RWPE1 (cell line): ENCODE measurements at regions not wholly inside any gene's neighbourhood (a gene's known extent, or its start where the extent isn't known, plus 50 kb on each side); places are given as distances from the start of the nearest gene placed in this dataset.

ENCODE experiments used
- CTCF ChIA-PET: fragments of 350-600 bp; sonication (Branson Sonifier 250); formaldehyde crosslinking; extraction: SDS; loops from one replicate; lab custom pipeline; 2021; lab: Yijun Ruan, JAX
- POLR2A ChIA-PET: fragments of 400-600 bp; formaldehyde crosslinking; extraction: SDS; loops from one replicate; lab custom pipeline; 2020; ENCODE audit warnings: antibody characterized with exemption; ENCODE audit not compliant: low non-redundant PET; lab: Yijun Ruan, JAX
- DNase-seq: peaks from one replicate; pipeline ENCODE4 v3.0.0; 2012; ENCODE audit warnings: low spot score
- H3K27ac ChIP-seq: fragments of 450-650 bp; 2 replicates; pipeline ENCODE4 v1.5.1; 2017
- TF ChIP-seq, protein P1 (sequence below): fragments of 450-650 bp; conservative IDR thresholded peaks from 2 replicates; pipeline ENCODE4 v1.5.1; 2017; ENCODE audit warnings: low read depth, mild to moderate bottlenecking

DNA sequence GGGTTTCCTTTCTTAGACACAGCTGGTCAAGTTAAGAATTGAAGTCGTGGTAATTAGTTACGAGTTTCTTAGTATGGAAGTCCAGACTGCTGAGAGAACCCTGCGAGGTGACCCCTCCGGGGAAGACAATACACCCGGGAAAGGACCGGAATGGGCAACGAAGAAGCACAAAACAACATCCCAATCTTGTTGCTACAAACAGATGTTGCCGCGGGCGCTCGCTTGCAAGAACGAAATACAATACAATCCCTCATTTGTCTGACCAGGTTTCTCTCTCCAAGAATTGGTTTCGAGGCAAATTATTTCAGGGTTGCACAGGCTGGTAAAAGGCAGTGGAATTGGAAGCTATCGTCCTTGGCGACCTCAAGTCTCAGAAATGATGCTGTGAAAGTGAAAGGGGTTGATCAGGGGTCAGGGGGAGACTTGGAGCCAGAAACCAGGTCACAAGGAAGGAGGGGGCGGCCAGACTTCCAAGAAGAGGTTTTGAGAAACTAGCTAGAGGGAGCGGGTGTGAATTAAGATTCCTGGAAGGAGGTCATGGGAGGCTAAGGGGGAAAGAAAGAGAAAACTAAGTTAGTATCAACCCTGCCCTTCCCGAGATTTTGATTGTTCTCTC, 401.9 kb downstream of the HRH4 start:
- DNase-seq = no peak
- CTCF ChIA-PET = no interaction called here
- POLR2A ChIA-PET = no interaction called here
- TF ChIP-seq, protein P1, sequence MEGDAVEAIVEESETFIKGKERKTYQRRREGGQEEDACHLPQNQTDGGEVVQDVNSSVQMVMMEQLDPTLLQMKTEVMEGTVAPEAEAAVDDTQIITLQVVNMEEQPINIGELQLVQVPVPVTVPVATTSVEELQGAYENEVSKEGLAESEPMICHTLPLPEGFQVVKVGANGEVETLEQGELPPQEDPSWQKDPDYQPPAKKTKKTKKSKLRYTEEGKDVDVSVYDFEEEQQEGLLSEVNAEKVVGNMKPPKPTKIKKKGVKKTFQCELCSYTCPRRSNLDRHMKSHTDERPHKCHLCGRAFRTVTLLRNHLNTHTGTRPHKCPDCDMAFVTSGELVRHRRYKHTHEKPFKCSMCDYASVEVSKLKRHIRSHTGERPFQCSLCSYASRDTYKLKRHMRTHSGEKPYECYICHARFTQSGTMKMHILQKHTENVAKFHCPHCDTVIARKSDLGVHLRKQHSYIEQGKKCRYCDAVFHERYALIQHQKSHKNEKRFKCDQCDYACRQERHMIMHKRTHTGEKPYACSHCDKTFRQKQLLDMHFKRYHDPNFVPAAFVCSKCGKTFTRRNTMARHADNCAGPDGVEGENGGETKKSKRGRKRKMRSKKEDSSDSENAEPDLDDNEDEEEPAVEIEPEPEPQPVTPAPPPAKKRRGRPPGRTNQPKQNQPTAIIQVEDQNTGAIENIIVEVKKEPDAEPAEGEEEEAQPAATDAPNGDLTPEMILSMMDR = no peak
- no peak overlapping the region for H3K27ac ChIP-seq

DNA sequence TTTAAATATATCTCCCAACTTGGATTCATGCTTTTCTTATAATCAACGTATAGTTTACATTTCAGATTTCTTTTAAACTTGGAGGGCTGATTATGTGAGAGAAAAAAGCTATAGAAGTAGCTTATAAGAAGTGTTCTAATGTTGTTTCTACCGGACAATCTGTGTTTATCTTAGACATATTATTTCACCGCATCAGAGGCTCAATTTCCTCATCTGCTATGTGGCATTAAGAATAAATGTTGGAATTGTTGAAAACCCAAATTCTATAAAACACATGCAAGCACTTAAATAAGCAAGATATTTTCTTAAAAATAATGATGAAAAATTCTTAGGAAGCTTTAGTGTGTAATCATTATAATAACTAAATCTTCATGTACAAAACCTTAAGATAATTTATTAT, 407.9 kb downstream of the HRH4 start:
- CTCF ChIA-PET = no interaction called here
- TF ChIP-seq, protein P1 = no peak
- POLR2A ChIA-PET = no interaction called here
- H3K27ac ChIP-seq = no peak overlapping the region
- DNase-seq = no peak

DNA sequence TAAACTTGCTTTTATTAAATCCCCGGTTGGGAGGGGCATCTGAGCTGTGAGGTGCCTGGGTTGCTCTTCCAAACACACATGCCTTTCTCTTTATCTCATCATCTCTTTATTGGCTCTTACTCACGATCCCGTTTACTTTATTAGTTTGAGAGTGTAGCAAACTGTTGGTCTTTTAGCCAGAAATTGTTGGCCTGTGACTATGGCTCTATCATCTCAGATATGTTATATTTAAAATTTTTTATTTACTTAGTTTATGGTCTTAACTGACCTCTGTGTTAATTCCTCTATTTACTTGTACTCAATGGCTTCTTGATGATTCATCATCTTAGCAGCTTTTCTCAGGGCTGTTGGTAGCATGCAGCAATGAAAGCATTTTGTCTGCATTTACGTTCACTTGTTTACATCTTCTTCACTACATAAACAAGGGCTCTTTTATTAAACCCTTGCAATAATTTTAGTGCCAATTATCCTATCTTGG, 408.4 kb downstream of the HRH4 start:
- DNase-seq = no peak
- CTCF ChIA-PET = no interaction called here
- no peak overlapping the region for H3K27ac ChIP-seq
- POLR2A ChIA-PET = no interaction called here
- TF ChIP-seq, protein P1 = no peak

DNA sequence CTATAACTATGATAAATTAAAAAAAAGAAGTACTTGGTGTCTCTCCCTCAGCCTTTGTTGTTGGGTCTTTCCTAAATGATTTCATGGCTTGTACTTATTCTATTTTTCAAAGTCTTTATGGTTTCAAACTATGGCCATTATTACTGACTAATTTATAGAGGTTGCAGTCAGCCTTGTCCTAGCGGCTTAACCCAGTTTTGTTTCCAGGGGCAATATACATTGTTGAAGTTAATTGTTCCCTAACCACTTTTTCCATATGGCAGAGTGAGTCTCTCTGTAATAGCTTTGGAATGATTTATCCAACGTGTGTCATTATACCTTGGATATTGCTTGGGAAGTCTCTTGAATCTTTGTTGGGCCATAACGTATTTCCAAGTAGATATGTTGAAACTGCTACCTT, 408.8 kb downstream of the HRH4 start:
- DNase-seq = no peak
- H3K27ac ChIP-seq = no peak overlapping the region
- TF ChIP-seq, protein P1 = no peak
- CTCF ChIA-PET = no interaction called here
- POLR2A ChIA-PET = no interaction called here

DNA sequence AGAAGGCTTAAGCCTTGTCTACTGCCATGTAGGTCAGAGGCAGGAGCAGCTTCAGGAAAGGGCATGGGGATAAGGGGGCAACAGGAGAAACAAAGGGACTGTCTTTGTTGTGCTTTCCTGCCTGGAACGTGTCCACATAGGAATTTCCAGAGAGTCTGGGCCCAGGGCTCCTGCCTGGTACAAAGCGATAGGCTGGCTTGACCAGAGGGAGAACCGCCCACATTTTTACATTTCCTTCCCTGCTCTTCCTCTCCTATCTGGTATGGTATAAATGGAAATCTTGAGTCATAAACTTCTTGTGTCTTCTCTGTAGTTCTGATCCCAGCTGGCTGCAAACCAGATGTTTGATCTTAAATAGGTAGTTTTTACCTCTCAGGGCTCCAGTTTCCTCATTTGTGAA, 414.8 kb downstream of the HRH4 start:
- no peak overlapping the region for H3K27ac ChIP-seq
- TF ChIP-seq, protein P1 = no peak
- POLR2A ChIA-PET = no interaction called here
- CTCF ChIA-PET = no interaction called here
- DNase-seq = no peak

DNA sequence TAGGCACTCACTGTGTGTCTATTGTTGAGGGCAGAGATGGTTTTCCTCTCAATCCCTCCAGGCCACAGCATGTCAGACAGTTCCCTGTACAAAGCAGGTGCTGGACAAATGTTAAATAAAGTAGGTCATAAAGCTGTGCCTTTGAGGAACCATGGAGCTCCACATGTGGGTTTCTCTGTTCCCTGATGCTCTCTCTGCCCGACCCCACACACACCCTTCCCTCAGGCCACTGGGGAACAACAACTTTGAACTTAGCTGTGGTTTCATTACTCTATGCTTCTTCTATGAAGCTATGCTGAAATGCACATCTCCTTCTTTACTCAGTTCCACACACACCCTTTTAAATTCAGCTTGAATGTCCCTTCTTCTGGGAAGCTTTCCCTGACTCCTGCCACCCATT, 415.3 kb downstream of the HRH4 start:
- no peak for DNase-seq
- ChIA-PET POLR2A (no interaction called here), CTCF (interaction anchor here (0.5 to 0.6 kb wide), 3 partner anchors 388 to 1672 kb away, joined by 3 read pairs; no protein-coding TSS in a partner anchor)
- TF ChIP-seq, protein P1 = no peak
- no peak overlapping the region for H3K27ac ChIP-seq
